GM12892 (cell line): ENCODE measurements at regions not wholly inside any gene's neighbourhood (a gene's known extent, or its start where the extent isn't known, plus 50 kb on each side); places are given as distances from the start of the nearest gene placed in this dataset.

Source experiments
- POLR2A ChIP-seq: IDR thresholded peaks from 2 replicates; pipeline ENCODE4 v1.6.1; 2011; ENCODE audit warnings: low read depth, low read length, control low read depth
- POLR2AphosphoS5 ChIP-seq: IDR thresholded peaks from 2 replicates; pipeline ENCODE4 v1.6.1; 2011; ENCODE audit warnings: low read depth, low read length, control low read depth
- TAF1 ChIP-seq: IDR thresholded peaks from 2 replicates; pipeline ENCODE4 v1.6.1; 2011; ENCODE audit warnings: low read depth, mild to moderate bottlenecking, control low read depth, low read length, borderline replicate concordance

DNA sequence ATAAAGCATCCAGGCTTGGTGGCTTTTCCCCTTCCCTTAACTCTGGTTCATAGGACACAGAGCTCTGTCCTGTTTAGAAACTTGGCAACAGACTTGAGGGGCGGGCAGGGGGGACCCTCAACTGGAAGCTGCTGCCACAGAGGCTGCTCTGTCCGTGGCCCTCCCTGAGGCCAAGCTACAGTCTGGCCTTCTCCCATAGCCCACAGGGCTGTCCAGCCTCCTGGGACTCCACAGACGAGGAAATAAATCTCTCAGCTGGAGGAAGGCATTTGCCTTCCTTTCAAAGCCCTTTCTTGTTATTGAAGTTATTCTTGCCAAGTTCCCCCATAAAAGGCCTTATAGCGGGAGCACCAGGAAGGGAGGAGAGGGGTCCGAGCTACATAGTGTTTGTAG, 248.8 kb upstream of the TPM1 start:
- TF ChIP-seq POLR2AphosphoS5 (no peak), TAF1 (no peak), POLR2A (no peak)
